AG09309 (cell line): ENCODE measurements at regions not wholly inside any gene's neighbourhood (a gene's known extent, or its start where the extent isn't known, plus 50 kb on each side); places are given as distances from the start of the nearest gene placed in this dataset.

Source experiments
- DNase-seq: peaks from one replicate; pipeline ENCODE4 v3.0.0-alpha.2; 2010; ENCODE audit warnings: low read depth
- H3K4me3 ChIP-seq: 2 replicates; pipeline ENCODE4 v1.5.1; 2011; ENCODE audit warnings: mild to moderate bottlenecking, low read depth, low read length, moderate library complexity; ENCODE audit not compliant: control insufficient read depth
- TF ChIP-seq, protein P1 (sequence below): IDR thresholded peaks from 2 replicates; pipeline ENCODE4 v1.5.1; 2011; ENCODE audit warnings: mild to moderate bottlenecking, low read depth, low read length, inconsistent platforms; ENCODE audit not compliant: insufficient read depth, control insufficient read depth; ENCODE audit errors: missing control alignments

GRCh38 chr9:567747-568305, 273.7 kb upstream of the DMRT1 start:
- DNase-seq, result no peak
- H3K4me3 ChIP-seq, result no peak overlapping the region
- TF ChIP-seq, protein P1, sequence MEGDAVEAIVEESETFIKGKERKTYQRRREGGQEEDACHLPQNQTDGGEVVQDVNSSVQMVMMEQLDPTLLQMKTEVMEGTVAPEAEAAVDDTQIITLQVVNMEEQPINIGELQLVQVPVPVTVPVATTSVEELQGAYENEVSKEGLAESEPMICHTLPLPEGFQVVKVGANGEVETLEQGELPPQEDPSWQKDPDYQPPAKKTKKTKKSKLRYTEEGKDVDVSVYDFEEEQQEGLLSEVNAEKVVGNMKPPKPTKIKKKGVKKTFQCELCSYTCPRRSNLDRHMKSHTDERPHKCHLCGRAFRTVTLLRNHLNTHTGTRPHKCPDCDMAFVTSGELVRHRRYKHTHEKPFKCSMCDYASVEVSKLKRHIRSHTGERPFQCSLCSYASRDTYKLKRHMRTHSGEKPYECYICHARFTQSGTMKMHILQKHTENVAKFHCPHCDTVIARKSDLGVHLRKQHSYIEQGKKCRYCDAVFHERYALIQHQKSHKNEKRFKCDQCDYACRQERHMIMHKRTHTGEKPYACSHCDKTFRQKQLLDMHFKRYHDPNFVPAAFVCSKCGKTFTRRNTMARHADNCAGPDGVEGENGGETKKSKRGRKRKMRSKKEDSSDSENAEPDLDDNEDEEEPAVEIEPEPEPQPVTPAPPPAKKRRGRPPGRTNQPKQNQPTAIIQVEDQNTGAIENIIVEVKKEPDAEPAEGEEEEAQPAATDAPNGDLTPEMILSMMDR, result no peak

- no peak for DNase-seq
- no peak overlapping the region for H3K4me3 ChIP-seq
- TF ChIP-seq, protein P1, result no peak
These were observed 272.2 kb upstream of the DMRT1 start for GRCh38 chr9:569296-569695.

DNA sequence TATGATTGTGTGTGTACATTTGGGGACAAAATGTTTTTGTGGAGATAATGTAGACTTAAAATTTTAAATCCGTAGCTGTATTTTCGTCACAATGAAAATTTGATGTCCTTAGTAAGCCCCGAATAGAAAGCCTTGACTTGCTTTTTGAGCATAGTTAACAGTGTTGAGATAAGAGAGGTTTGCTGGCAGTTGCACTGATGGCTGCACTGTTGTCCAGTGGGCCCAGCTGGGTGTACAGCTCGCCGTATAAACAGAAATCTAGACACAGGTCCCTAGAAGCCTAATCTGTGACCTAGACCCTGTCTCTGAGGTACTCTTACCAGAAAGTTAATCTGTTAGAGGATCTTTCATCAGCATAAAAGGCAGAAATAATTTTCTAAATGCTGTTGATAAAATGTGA, 271.3 kb upstream of the DMRT1 start:
- no peak overlapping the region for H3K4me3 ChIP-seq
- DNase-seq, result no peak
- TF ChIP-seq, protein P1, result no peak

DNA sequence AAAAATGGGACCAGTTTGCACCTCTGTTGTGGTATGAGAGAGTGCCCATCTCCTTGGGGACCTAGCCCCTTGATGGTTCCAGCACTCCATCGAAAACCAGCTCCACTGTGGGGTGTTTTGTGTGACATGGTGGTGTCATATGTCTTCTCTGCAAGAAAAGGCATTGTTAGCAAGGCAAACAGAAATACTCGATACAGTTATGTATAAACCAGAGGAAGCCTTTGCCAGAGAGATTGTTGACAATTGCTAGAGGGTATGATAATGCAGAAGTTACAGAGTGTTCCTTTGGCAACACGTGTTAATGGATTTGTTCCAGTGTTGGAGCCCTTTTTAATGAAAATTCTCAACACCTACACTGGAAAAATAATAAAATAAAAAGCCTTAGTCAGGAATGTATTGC, 270.4 kb upstream of the DMRT1 start:
- DNase-seq, result no peak
- TF ChIP-seq, protein P1, result no peak
- no peak overlapping the region for H3K4me3 ChIP-seq

DNA sequence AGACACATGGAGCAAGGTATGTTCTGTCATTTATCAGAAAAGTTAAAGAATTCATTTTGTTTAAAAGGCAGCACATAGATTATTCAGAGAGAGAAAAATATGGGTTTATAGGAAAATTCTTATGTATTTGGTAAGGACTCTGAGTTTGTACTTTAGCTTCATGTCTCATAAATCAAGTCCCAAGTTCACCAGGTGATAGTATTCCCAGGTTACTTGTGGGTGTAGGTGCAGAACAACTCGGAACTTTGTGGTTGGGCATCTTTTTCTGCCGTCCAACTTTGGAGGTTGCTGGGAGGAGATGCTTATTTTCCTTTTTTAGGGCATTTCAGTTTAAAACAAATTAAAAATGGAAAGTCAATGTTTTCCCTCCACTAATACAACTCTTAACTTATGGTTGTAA, 269.8 kb upstream of the DMRT1 start:
- no peak for DNase-seq
- no peak overlapping the region for H3K4me3 ChIP-seq
- TF ChIP-seq, protein P1, result no peak

DNA sequence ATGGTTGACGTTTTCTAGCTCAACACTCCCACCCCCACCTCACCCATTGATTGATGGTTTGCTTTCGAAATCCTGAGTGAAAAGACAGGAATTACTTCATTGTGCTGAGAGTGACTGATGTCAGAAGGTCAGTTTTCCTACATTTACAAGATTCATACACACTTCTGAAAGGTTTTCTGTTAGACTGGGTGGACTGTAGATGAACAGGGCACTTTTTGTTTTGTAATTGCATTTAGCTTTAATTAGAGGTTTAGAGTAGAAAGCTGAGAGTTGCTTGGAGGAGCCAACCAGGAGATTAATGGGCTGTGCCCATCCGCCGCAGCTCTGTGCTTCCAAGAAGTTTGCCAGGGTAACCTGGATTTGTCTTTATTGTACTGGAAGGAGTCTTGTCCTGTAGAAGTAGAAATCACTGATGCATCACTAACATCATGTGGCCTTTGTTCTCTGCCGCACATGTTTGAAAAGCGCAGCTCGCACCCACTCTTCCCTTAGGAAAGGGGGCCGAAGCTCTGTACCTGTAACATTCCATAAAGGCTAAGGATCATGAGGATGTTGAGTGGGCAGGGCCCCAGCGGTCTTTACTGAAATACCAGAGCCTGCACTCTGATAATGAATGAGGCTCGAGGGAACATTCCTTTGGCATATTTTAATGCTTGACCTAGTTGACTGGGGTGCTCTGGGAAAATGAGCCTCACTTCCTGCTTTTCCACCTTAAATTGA, 267.6 kb upstream of the DMRT1 start:
- H3K4me3 ChIP-seq, result no peak overlapping the region
- DNase-seq, result no peak
- TF ChIP-seq, protein P1, result no peak
